ENCODE measurements at regions not wholly inside any gene's neighbourhood (a gene's known extent, or its start where the extent isn't known, plus 50 kb on each side); places are given as distances from the start of the nearest gene placed in this dataset.

GRCh38 chr4:129545599-129546278, 449.8 kb downstream of the C4orf33 start:
- DNase-seq (ENCODE audit: low read depth), result peak; percentile 74

GRCh38 chr4:129546531-129546930, 450.6 kb downstream of the C4orf33 start:
- DNase-seq (ENCODE audit: low read depth), result no peak

GRCh38 chr4:129550281-129550785, 454.4 kb downstream of the C4orf33 start:
- DNase-seq (ENCODE audit: low read depth), result no peak

- no peak for DNase-seq (ENCODE audit: low read depth)
Measured at GRCh38 chr4:129561280-129561679, 465.3 kb downstream of the C4orf33 start.

GRCh38 chr4:129561886-129562671, 466.1 kb downstream of the C4orf33 start:
- DNase-seq (ENCODE audit: low read depth), result peak; percentile 77

GRCh38 chr4:129565214-129565613, 469.3 kb downstream of the C4orf33 start:
- DNase-seq (ENCODE audit: low read depth), result no peak

- no peak for DNase-seq (ENCODE audit: low read depth)
Measured at GRCh38 chr4:129570326-129570725, 474.4 kb downstream of the C4orf33 start.

- no peak for DNase-seq (ENCODE audit: low read depth)
Measured at GRCh38 chr4:129578336-129578735, 482.4 kb downstream of the C4orf33 start.

GRCh38 chr4:129581305-129581704, 485.4 kb downstream of the C4orf33 start:
- no peak for DNase-seq (ENCODE audit: low read depth)

- peak; percentile 21 for DNase-seq (ENCODE audit: low read depth)
Measured at GRCh38 chr4:129583868-129584267, 487.9 kb downstream of the C4orf33 start.

GRCh38 chr4:129598582-129598981, 502.6 kb downstream of the C4orf33 start:
- no peak for DNase-seq (ENCODE audit: low read depth)

GRCh38 chr4:129600898-129601297, 504.9 kb downstream of the C4orf33 start:
- no peak for DNase-seq (ENCODE audit: low read depth)

- no peak for DNase-seq (ENCODE audit: low read depth)
Measured at GRCh38 chr4:129602447-129602846, 506.5 kb downstream of the C4orf33 start.

- no peak for DNase-seq (ENCODE audit: low read depth)
Measured at GRCh38 chr4:129603241-129603931, 507.4 kb downstream of the C4orf33 start.

GRCh38 chr4:129604632-129605255, 508.8 kb downstream of the C4orf33 start:
- DNase-seq (ENCODE audit: low read depth), result no peak

GRCh38 chr4:129614611-129615010, 518.7 kb downstream of the C4orf33 start:
- no peak for DNase-seq (ENCODE audit: low read depth)

- DNase-seq (ENCODE audit: low read depth), result no peak
Measured at GRCh38 chr4:129622566-129622965, 526.6 kb downstream of the C4orf33 start.

GRCh38 chr4:129623233-129623875, 527.4 kb downstream of the C4orf33 start:
- peak; percentile 37 for DNase-seq (ENCODE audit: low read depth)

- peak; percentile 58 for DNase-seq (ENCODE audit: low read depth)
Measured at GRCh38 chr4:129641179-129641578, 545.2 kb downstream of the C4orf33 start.

- DNase-seq (ENCODE audit: low read depth), result no peak
Measured at GRCh38 chr4:129645461-129645860, 549.5 kb downstream of the C4orf33 start.

GRCh38 chr4:129668092-129668491, 572.1 kb downstream of the C4orf33 start:
- no peak for DNase-seq (ENCODE audit: low read depth)

Measured in HT1080 (cell line).